ENCODE measurements at regions not wholly inside any gene's neighbourhood (a gene's known extent, or its start where the extent isn't known, plus 50 kb on each side); places are given as distances from the start of the nearest gene placed in this dataset.

GRCh38 chr1:55547405-55547804 is 332.2 kb upstream of the USP24 start:
- FAIRE-seq = no peak
- no peak overlapping the region for H3K4me3 ChIP-seq (ENCODE audit: low read length in 3 of 3)
- H3K27me3 ChIP-seq (ENCODE audit: control insufficient read depth, insufficient read depth, low read length) = no peaks in the 10 kb centered on the region
- H3K36me3 ChIP-seq (ENCODE audit: control insufficient read depth in 2 of 3, insufficient read depth in 3 of 3, low read length in 3 of 3) = no peaks in the 10 kb centered on the region
- DNase-seq = peak in 3 of 5 donors; percentile 28 to 55 (median 51)
- no peak overlapping the region for H3K9ac ChIP-seq (ENCODE audit: low read length in 3 of 3)
- intact Hi-C loops (cut with DNase I) = no loop called here
- H3K9me3 ChIP-seq (ENCODE audit: control insufficient read depth in 2 of 3, insufficient read depth in 1 of 3, low read length in 3 of 3) = no peaks in the 10 kb centered on the region
- no peaks in the 10 kb centered on the region for H3K4me1 ChIP-seq (ENCODE audit: control insufficient read depth in 2 of 3, insufficient read depth in 2 of 3, low read depth in 1 of 3, low read length in 3 of 3)
- TF ChIP-seq CTCF (IDR thresholded peaks at IDR 0.05; ENCODE audit: borderline replicate concordance, extremely low read depth, insufficient read depth) = no peak
- H3K27ac ChIP-seq (ENCODE audit: low read depth in 2 of 2, low read length in 2 of 2) = no peak overlapping the region

- intact Hi-C loops (cut with DNase I) = no loop called here
- FAIRE-seq = no peak
These were observed 331.4 kb upstream of the USP24 start for GRCh38 chr1:55546553-55546952.

GRCh38 chr1:55544826-55545225 is 329.7 kb upstream of the USP24 start:
- DNase-seq = no peak
- no peak for TF ChIP-seq CTCF (IDR thresholded peaks at IDR 0.05; ENCODE audit: borderline replicate concordance, extremely low read depth, insufficient read depth)
- no peaks in the 10 kb centered on the region for H3K36me3 ChIP-seq (ENCODE audit: control insufficient read depth in 2 of 3, insufficient read depth in 3 of 3, low read length in 3 of 3)
- H3K4me1 ChIP-seq (ENCODE audit: control insufficient read depth in 2 of 3, insufficient read depth in 2 of 3, low read depth in 1 of 3, low read length in 3 of 3) = no peaks in the 10 kb centered on the region
- H3K27me3 ChIP-seq (ENCODE audit: control insufficient read depth, insufficient read depth, low read length) = no peaks in the 10 kb centered on the region
- no peak overlapping the region for H3K27ac ChIP-seq (ENCODE audit: low read depth in 2 of 2, low read length in 2 of 2)
- intact Hi-C loops (cut with DNase I) = no loop called here
- no peak for FAIRE-seq
- no peaks in the 10 kb centered on the region for H3K9me3 ChIP-seq (ENCODE audit: control insufficient read depth in 2 of 3, insufficient read depth in 1 of 3, low read length in 3 of 3)
- H3K4me3 ChIP-seq (ENCODE audit: low read length in 3 of 3) = no peak overlapping the region
- no peak overlapping the region for H3K9ac ChIP-seq (ENCODE audit: low read length in 3 of 3)

More at GRCh38 chr1:55546553-55546952, 331.4 kb upstream of the USP24 start:
- DNase-seq = no peak
- Histone ChIP-seq H3K9me3 (ENCODE audit: control insufficient read depth in 2 of 3, insufficient read depth in 1 of 3, low read length in 3 of 3) (no peaks in the 10 kb centered on the region), H3K36me3 (ENCODE audit: control insufficient read depth in 2 of 3, insufficient read depth in 3 of 3, low read length in 3 of 3) (no peaks in the 10 kb centered on the region), H3K4me1 (ENCODE audit: control insufficient read depth in 2 of 3, insufficient read depth in 2 of 3, low read depth in 1 of 3, low read length in 3 of 3) (no peaks in the 10 kb centered on the region), H3K4me3 (ENCODE audit: low read length in 3 of 3) (no peak overlapping the region), H3K9ac (ENCODE audit: low read length in 3 of 3) (no peak overlapping the region), H3K27ac (ENCODE audit: low read depth in 2 of 2, low read length in 2 of 2) (no peak overlapping the region), H3K27me3 (ENCODE audit: control insufficient read depth, insufficient read depth, low read length) (no peaks in the 10 kb centered on the region)
- TF ChIP-seq CTCF (IDR thresholded peaks at IDR 0.05; ENCODE audit: borderline replicate concordance, extremely low read depth, insufficient read depth) = no peak

- peak in 1 of 5 donors; percentile 37 for DNase-seq
- no peak for TF ChIP-seq CTCF (IDR thresholded peaks at IDR 0.05; ENCODE audit: borderline replicate concordance, extremely low read depth, insufficient read depth)
- Histone ChIP-seq H3K9ac (ENCODE audit: low read length in 3 of 3) (no peak overlapping the region), H3K9me3 (ENCODE audit: control insufficient read depth in 2 of 3, insufficient read depth in 1 of 3, low read length in 3 of 3) (no peaks in the 10 kb centered on the region), H3K36me3 (ENCODE audit: control insufficient read depth in 2 of 3, insufficient read depth in 3 of 3, low read length in 3 of 3) (no peaks in the 10 kb centered on the region), H3K4me1 (ENCODE audit: control insufficient read depth in 2 of 3, insufficient read depth in 2 of 3, low read depth in 1 of 3, low read length in 3 of 3) (no peaks in the 10 kb centered on the region), H3K4me3 (ENCODE audit: low read length in 3 of 3) (no peak overlapping the region), H3K27ac (ENCODE audit: low read depth in 2 of 2, low read length in 2 of 2) (no peak overlapping the region), H3K27me3 (ENCODE audit: control insufficient read depth, insufficient read depth, low read length) (no peaks in the 10 kb centered on the region)
- FAIRE-seq = no peak
- intact Hi-C loops (cut with DNase I) = no loop called here
These were observed 327.8 kb upstream of the USP24 start for GRCh38 chr1:55542901-55543504.

All from kidney (tissue), 13 donors.